Mucosa of descending colon (tissue), 3 donors: ENCODE measurements at regions not wholly inside any gene's neighbourhood (a gene's known extent, or its start where the extent isn't known, plus 50 kb on each side); places are given as distances from the start of the nearest gene placed in this dataset.
"Not testable (repeated sequence)": the region's sequence is repeated elsewhere in the genome, so short reads cannot be mapped to it uniquely, and the experiment has no call there.

Experiments
- ATAC-seq: fragments of 200-7000 bp; cut with Tn5 transposase; one replicate; pipeline ENCODE4 v1.9.1; 2020; ENCODE audit warnings: mild to moderate bottlenecking, moderate library complexity
- DNase-seq, 3 donors: peaks; one replicate each; pipeline ENCODE4 v3.0.0-alpha.2; 2020
- H3K36me3 ChIP-seq: fragments of 200-600 bp; one replicate; pipeline ENCODE4 v1.8.0; 2021; ENCODE audit warnings: low read depth, mild to moderate bottlenecking
- H3K4me1 ChIP-seq: fragments of 200-600 bp; one replicate; pipeline ENCODE4 v1.8.0; 2021; ENCODE audit warnings: low read depth, mild to moderate bottlenecking
- H3K4me3 ChIP-seq: fragments of 200-600 bp; one replicate; pipeline ENCODE4 v1.8.0; 2021; ENCODE audit warnings: mild to moderate bottlenecking
- H3K9me3 ChIP-seq: fragments of 200-600 bp; one replicate; pipeline ENCODE4 v1.8.0; 2021; ENCODE audit warnings: mild to moderate bottlenecking
- intact Hi-C, 2 donors: fragments of 100-400 bp; cut with DNase I in 1 of 2; cut with micrococcal nuclease in 1 of 2; formaldehyde crosslinking; loops; one replicate each; pipeline versions ENCODE4 v1.11.0 to v1.11.1; 2022; cut with DNase I, micrococcal nuclease
- TF ChIP-seq, protein P1 (sequence below): fragments of 200-600 bp; IDR thresholded peaks from one replicate; pipeline ENCODE4 v1.8.0; 2022; ENCODE audit warnings: antibody characterized with exemption, mild to moderate bottlenecking
- donor health status: DM: no; HTN: no; CAD: no; lungs with moderate emphysema.
- donor health status: DM: no; HTN: no; CAD: no.
- donor health status: DM: no; HTN: yes; CAD: no.

DNA sequence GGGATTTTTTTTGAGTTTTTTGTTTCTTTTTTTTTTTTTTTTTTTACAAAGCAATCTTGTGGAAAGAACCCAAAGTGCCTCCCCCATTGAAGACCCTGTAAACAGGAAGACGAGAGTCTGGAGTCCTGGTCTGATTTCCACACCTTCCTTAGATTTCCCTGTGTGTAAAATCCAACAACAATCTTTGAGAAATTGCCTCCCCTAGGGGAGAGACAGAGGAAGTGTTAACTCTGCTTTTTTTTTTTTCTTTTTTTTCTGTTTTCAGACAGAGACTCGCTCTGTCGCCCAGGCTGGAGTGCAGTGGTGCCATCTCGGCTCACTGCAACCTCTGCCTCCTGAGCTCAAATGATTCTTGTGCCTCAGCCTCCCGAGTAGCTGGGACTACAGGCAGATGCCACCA, 82.0 kb upstream of the CLEC6A start:
- DNase-seq, H3K4me3 ChIP-seq, ATAC-seq, H3K36me3 ChIP-seq, H3K9me3 ChIP-seq, H3K4me1 ChIP-seq, intact Hi-C loops: not testable (repeated sequence)

DNA sequence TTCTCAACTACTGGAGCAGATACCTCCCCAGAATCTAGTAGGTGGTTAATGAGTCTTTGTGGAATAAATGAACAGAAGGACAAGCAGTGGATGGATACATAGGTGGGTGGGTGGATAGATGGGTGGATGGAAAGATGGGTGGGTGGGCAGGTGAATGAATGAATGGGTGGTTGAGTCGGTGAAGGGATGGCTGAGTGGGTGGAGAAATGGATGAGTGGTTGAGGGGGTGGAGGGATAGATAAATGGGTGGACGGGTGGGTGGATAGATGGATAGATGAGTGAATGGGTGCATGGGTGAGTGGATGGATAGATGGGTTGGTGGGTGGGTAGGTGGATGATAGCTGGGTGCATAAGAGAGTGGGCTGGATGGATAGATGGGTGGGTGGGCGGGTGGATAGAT, 80.6 kb upstream of the CLEC6A start:
- H3K4me3 ChIP-seq, H3K9me3 ChIP-seq, ATAC-seq, H3K4me1 ChIP-seq, intact Hi-C loops, H3K36me3 ChIP-seq, DNase-seq: not testable (repeated sequence)

DNA sequence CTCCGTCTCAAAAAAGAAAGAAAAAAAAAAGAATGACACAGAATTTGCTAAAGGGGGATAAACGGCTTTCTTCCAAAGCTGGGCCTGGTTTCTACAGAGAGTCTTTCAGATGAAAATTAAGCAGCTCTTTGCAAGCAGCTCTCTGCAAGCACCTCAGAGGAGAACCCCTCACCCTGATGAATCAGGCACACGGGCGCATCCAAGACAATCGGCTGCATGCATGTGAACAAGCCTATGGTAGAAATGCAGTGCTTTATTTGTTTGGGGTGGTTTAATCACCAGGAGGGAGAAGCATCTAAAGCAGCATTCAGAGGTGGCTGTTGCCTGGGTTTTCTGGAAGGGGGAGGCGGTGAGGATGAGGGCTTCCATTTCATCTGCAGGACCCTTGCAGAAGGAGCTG, 78.0 kb upstream of the CLEC6A start:
- intact Hi-C loops, H3K9me3 ChIP-seq, ATAC-seq, H3K36me3 ChIP-seq, H3K4me1 ChIP-seq, H3K4me3 ChIP-seq, DNase-seq: not testable (repeated sequence)

DNA sequence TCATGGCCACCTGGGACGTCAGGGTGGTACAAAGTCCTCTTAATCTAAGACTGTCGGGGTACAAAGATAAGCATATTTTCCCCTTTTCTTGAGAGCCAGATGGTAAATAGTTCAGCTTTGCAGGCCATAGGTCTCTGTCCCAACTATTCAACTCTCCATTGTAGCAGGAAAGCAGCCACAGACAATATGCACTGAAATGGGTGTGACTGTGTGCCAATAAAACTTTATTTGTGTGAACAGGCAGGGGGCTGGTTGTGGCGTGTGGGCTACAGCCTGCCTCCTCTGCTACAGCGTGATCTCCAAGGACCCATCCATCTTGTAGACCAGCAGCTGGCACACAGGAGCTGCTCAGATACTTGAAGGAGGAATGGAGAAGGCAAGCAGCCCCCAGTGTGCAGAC, 73.2 kb upstream of the CLEC6A start:
- H3K4me3 ChIP-seq, H3K9me3 ChIP-seq, intact Hi-C loops, ATAC-seq, H3K4me1 ChIP-seq, H3K36me3 ChIP-seq, DNase-seq: not testable (repeated sequence)

DNA sequence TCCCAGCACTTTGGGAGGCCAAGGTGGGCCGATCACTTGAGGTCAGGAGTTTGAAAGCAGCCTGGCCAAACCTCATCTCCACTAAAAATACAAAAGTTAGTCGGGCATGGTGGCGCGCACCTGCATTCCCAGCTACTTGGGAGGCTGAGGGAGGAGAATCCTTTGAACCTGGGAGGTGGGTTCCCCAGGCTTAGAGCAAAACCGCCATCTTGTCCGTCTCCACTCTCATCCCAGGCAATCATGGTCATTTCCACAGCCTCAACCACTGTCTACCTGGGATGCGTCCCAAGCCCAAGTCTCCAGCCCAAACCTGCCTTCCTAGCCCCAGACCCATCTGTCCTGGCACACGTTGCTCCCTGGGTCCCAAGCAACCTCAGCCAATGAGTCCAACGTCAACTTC, 71.1 kb upstream of the CLEC6A start:
- H3K9me3 ChIP-seq, H3K36me3 ChIP-seq, intact Hi-C loops, DNase-seq, ATAC-seq, H3K4me3 ChIP-seq, H3K4me1 ChIP-seq: not testable (repeated sequence)

DNA sequence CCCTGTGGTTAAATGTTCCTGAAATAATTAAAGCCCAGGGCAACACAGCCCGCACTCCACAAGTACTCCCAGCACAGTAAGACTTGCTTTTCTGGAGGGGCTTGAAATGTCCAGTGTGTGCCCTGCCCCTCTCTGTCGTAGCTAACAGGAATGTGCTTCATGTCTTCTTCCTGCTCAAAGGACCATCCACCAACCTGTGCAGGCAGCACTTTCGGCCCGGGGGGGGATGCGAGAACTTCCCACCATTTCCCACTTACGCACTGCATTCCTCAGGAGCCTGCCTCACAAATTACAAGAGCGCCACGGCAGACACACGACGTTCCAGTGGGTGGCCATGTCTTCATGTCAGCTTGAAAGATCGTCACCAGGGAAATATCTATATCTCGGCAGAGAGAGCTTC, 70.3 kb upstream of the CLEC6A start:
- ATAC-seq, H3K4me3 ChIP-seq, H3K9me3 ChIP-seq, intact Hi-C loops, H3K4me1 ChIP-seq, DNase-seq, H3K36me3 ChIP-seq: not testable (repeated sequence)

DNA sequence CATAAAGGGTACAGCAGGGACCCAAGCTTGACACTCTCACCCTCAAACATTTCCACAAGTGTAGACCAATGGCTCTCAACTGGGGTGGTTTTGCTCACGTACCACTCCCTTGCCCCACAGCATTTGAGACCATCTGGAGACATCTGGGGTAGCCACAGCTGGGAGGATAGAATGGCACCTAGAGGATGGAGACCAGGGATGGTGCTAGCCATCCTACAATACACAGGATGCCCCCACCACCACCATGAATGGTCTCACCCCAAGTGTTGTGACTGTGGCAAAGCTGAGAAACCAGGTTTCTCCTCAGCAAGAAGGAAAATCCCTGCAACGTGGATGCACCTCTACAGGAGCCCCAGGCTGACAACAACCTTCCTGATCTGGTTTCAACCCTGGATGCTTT, 69.1 kb upstream of the CLEC6A start:
- H3K9me3 ChIP-seq, H3K36me3 ChIP-seq, H3K4me1 ChIP-seq, DNase-seq, ATAC-seq, intact Hi-C loops, H3K4me3 ChIP-seq: not testable (repeated sequence)

DNA sequence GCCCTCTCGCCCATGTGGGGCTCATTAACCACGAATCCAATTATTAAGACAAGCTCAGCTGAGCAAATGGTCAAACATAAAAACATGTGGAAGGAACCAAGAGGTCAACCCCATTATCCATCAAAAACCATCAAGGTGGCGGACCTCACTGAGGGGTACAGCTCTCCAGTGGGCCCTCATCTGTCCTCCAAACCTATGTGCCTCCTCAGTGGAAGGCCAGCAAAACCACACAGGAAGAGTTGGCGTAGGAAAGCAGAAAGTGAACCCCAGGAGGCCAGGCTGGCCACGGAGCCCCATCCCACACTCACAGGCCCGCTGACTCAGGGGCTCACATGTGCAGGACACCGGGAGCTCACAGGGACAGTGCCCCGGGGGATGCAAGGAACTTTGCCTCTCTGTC, 66.5 kb upstream of the CLEC6A start:
- DNase-seq, H3K9me3 ChIP-seq, H3K4me1 ChIP-seq, H3K36me3 ChIP-seq, intact Hi-C loops, ATAC-seq, H3K4me3 ChIP-seq: not testable (repeated sequence)

DNA sequence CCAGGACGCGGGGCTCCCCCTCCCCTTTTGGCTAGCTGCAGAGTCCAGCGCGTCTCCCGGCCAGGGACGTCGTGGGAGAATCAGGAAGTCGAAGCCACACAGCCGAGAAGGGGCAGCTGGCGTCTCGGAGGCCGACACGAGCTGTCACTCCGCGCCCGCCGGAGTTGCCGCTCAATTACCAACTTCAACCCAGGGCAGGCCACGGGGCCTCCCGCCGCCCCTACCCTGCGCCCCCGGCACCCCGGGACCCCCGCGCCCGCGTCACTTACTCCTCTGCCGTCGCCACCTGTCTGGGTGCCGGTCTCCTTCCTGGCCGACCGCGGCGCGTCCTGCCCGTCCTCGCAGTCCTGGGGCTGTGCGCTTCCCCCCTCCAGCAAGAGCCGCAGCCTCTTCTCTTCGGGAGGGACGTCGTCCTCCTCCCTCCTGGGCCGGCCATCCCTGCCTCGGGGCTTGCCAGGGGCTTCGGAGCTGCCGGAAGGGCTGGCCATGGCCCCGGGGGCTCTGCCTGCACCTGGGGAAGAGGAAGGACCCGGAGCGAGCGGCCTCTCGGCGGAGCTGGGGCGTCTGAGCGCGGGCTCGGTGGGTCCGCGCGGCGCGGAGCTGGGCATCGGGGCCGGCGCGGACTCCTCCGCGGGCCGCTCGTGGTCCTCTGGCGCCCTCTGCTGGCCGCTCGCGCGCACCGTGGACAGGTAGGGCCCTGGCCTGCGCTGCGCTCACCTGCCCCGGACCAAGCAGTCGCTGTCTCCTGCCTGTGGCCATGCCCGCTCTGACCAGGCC, 65.6 kb upstream of the CLEC6A start:
- H3K36me3 ChIP-seq, H3K4me3 ChIP-seq, H3K4me1 ChIP-seq, H3K9me3 ChIP-seq, intact Hi-C loops: not testable (repeated sequence)
- ATAC-seq, result peak; percentile 39
- peak in 2 of 3 donors; percentile 4 to 29 for DNase-seq

DNA sequence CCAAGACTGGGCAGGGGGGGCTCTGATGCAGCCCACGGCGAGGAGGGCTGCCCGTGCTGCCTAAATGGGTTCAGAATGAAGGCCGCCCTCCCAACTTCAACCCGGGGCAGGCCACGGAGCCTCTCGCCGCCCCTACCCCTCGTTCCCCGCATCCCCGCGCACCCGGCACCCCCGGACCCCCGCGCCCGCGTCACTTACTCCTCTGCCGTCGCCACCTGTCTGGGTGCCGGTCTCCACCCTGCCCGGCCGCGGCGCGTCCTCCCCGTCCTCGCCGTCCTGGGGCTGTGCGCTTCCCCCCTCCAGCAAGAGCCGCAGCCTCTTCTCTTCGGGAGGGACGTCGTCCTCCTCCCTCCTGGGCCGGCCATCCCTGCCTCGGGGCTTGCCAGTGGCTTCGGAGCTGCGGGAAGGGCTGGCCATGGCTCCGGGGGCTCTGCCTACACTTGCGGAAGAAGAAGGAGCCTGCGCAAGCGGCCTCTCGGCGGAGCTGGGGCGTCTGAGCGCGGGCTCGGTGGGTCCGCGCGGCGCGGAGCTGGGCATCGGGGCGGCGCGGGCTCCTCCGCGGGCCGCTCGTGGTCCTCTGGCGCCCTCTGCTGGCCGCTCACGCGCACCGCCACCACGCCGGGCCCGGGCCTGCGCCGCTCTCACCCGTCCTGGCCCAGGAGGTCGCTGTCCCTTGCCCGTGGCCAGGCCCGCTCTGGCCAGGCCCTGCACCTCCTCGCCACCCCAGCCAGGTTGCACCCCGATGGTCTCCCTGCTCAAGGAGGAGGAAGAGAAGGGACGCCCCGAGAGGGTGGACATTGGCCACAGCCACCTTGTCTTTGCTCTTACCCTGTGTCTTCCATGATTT, 59.3 kb upstream of the CLEC6A start:
- ATAC-seq, result peak; percentile 94
- TF ChIP-seq, protein P1, sequence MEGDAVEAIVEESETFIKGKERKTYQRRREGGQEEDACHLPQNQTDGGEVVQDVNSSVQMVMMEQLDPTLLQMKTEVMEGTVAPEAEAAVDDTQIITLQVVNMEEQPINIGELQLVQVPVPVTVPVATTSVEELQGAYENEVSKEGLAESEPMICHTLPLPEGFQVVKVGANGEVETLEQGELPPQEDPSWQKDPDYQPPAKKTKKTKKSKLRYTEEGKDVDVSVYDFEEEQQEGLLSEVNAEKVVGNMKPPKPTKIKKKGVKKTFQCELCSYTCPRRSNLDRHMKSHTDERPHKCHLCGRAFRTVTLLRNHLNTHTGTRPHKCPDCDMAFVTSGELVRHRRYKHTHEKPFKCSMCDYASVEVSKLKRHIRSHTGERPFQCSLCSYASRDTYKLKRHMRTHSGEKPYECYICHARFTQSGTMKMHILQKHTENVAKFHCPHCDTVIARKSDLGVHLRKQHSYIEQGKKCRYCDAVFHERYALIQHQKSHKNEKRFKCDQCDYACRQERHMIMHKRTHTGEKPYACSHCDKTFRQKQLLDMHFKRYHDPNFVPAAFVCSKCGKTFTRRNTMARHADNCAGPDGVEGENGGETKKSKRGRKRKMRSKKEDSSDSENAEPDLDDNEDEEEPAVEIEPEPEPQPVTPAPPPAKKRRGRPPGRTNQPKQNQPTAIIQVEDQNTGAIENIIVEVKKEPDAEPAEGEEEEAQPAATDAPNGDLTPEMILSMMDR, result peak; percentile 59
- H3K36me3 ChIP-seq, result not testable (repeated sequence)

DNA sequence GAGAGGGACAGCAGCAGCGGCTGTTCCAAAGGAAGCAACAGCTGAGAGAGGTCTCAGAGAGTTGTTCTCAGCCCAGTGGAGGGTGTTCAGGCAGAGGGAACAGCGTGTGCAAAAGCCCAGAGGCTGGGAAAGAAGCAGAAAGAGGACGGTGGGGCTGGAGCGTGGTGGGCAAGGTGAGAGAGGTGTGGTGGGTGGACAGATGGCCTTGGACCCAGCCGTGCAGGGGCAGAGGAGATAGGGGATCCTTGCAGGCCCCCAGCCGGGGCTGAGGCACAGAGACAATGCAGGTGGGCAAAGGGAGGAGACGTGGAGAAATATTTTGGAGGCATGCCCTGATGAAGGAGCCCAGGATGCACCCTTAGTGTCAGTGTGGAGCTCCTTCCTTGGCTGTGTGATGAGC, 58.4 kb upstream of the CLEC6A start:
- DNase-seq, intact Hi-C loops, H3K4me3 ChIP-seq, H3K36me3 ChIP-seq, H3K9me3 ChIP-seq, H3K4me1 ChIP-seq, ATAC-seq: not testable (repeated sequence)

More for the DNA sequence above, 59.3 kb upstream of the CLEC6A start:
- H3K4me1 ChIP-seq, H3K9me3 ChIP-seq, intact Hi-C loops, H3K4me3 ChIP-seq: not testable (repeated sequence)
- peak; percentile 61 to 78 (median 63) for DNase-seq

DNA sequence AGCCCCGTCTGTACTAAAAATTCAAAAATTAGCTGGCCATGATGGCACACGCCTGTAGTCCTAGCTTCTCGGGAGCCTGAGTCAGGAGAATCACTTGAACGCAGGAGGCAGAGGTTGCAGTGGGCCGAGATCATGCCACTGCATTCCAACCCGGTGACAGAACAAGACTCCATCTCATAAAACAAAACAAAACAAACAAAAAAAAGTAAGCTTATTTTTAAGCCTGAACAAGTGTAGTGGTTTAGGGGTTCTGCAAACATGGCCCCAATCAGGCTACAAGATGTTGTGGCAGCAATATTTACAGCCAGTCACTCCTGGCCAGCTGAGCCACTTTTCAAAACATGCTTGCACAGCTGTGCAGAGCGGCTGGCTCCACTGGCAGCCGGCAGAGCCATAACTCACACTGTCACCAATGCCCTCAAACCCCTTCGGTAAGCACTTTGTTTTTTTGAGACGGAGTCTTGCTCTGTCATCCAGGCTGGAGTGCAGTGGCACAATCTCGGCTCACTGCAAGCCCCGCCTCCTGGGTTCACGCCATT, 56.2 kb upstream of the CLEC6A start:
- H3K4me3 ChIP-seq, H3K36me3 ChIP-seq, DNase-seq, H3K4me1 ChIP-seq, H3K9me3 ChIP-seq, ATAC-seq, intact Hi-C loops: not testable (repeated sequence)

DNA sequence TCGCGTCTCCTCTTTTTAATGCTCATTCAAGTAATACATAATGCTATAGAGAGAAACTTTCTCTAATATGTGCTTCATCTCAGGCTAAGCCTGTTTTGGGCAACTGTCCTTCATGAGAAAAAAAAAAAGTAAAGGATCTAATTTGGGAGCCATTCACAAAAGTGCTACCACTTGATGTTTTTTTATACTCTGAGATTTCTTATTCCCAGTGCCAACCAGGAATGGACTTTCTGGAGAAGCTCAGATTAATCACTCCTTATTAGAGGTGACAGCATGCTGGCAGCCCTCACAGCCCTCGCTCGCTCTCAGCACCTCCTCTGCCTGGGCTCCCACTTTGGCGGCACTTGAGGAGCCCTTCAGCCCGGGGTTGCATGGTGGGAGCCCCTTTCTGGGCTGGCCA, 51.9 kb upstream of the CLEC6A start:
- H3K36me3 ChIP-seq, ATAC-seq, intact Hi-C loops, H3K4me1 ChIP-seq, DNase-seq, H3K4me3 ChIP-seq, H3K9me3 ChIP-seq: not testable (repeated sequence)
